H7 (cell line): ENCODE measurements at regions not wholly inside any gene's neighbourhood (a gene's known extent, or its start where the extent isn't known, plus 50 kb on each side); places are given as distances from the start of the nearest gene placed in this dataset.

Experiments
- DNase-seq: peaks from one replicate; pipeline ENCODE4 v3.0.0; 2012
- H3K27me3 ChIP-seq: 2 replicates; pipeline ENCODE4 v1.6.0; 2011; ENCODE audit warnings: mild to moderate bottlenecking, low read length; ENCODE audit not compliant: control insufficient read depth, insufficient read depth
- H3K36me3 ChIP-seq: replicated peaks from 2 replicates; pipeline ENCODE4 v1.5.1; 2011; ENCODE audit warnings: low read length; ENCODE audit not compliant: control insufficient read depth, insufficient read depth
- H3K4me3 ChIP-seq: 2 replicates; pipeline ENCODE4 v1.5.1; 2011; ENCODE audit warnings: low read depth, mild to moderate bottlenecking, control low read depth, low read length, moderate library complexity; ENCODE audit not compliant: insufficient read depth

DNA sequence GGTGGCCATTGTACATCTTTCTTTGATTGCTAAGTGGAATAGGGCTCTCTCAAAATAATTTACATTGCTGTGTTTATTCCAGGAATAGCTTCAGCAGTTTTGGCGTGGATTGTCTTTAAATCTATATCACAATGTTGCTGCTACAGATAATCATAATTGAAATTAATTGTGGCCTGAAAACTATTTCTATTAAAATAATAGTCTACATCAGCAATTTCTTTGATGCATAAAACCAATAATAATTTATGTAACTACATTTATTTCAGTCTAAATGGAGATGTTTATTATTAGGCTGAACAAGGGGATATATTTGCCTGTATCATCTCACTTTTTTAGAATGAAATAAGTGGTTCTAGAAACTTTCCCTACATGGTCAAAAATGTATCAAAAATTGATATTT, 456.0 kb upstream of the CTNND2 start:
- Histone ChIP-seq H3K36me3 (no peaks in the 10 kb centered on the region), H3K4me3 (no peak overlapping the region), H3K27me3 (no peaks in the 10 kb centered on the region)
- DNase-seq, result no peak

- H3K27me3 ChIP-seq, result no peaks in the 10 kb centered on the region
- DNase-seq, result no peak
- H3K36me3 ChIP-seq, result no peaks in the 10 kb centered on the region
- no peak overlapping the region for H3K4me3 ChIP-seq
These were observed 454.3 kb upstream of the CTNND2 start for GRCh38 chr5:12358371-12359090.

GRCh38 chr5:12357626-12358025, 453.4 kb upstream of the CTNND2 start:
- Histone ChIP-seq H3K36me3 (no peaks in the 10 kb centered on the region), H3K27me3 (no peaks in the 10 kb centered on the region), H3K4me3 (no peak overlapping the region)
- no peak for DNase-seq

DNA sequence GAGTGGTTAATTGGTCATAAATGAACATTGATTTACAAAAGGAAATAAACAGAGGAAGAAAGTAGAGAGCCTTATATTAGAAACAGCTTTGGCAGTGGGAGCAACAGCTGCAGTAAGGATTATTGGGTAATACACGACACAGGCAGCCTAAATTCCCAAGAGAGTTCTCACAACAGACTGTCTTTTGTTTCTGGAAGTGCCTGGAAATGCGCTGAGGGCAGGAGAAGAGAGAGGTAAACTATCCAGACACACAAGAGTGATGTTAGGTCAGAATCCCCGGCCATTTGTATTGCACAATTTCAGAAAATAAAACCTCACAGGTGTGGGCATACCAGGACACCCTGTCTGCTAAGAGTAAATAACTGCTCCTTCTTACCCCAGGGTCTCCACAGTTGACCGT, 450.4 kb upstream of the CTNND2 start:
- no peaks in the 10 kb centered on the region for H3K36me3 ChIP-seq
- H3K27me3 ChIP-seq, result no peaks in the 10 kb centered on the region
- DNase-seq, result no peak
- no peak overlapping the region for H3K4me3 ChIP-seq

GRCh38 chr5:12343558-12343957, 439.3 kb upstream of the CTNND2 start:
- Histone ChIP-seq H3K36me3 (no peaks in the 10 kb centered on the region), H3K4me3 (no peak overlapping the region), H3K27me3 (no peaks in the 10 kb centered on the region)
- DNase-seq, result no peak

DNA sequence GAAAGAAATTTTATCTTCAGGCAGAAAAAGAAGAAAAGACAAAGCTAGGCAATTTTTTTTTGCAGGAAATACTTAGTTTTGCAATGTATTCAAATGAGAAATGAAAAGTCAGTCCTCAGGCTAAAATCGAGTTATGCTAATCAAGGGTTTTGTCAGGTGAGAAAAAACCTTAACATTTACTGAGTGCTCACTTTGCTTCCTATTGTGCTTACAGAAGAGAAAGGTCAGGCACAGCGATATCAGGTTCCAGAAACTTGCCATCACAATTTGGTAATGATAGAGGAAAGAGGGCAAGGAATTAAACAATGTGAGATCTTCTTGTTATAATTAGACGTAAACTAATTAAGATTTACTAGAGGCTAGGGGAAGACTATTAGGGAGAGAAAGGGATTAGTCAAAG, 431.7 kb upstream of the CTNND2 start:
- Histone ChIP-seq H3K4me3 (no peak overlapping the region), H3K36me3 (no peaks in the 10 kb centered on the region), H3K27me3 (no peaks in the 10 kb centered on the region)
- DNase-seq, result no peak

- no peaks in the 10 kb centered on the region for H3K36me3 ChIP-seq
- no peak overlapping the region for H3K4me3 ChIP-seq
- DNase-seq, result no peak
- no peaks in the 10 kb centered on the region for H3K27me3 ChIP-seq
These were observed 428.2 kb upstream of the CTNND2 start for GRCh38 chr5:12332480-12332879.

DNA sequence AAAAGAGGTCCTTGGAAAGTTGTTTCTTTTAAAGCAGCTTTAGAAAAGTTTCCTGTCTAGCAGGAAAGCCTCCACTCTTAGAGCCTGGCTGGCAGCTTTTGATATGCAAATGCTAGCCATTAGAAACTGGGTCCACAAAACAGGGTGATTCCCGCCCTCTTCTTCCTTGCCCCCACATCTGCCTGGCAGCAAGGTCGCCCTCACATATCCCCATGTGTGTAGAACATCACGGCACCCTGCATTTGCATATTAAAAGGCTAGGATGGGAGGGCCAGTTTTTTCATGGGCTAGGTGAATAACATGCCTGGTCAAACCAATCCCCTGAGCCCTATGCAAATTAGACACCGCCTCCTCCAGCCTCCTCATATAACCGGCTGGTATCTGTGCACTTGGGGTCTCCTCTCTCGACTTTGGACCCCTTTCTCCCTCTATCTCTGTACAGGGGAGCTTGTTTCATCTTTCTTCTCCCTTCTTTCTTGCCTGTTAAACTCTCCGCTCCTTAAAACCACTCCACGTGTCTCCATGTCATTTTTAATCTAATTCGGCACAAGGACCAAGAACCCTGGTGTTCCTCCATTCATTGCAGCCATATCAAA, 426.8 kb upstream of the CTNND2 start:
- H3K36me3 ChIP-seq, result no peaks in the 10 kb centered on the region
- no peak for DNase-seq
- no peaks in the 10 kb centered on the region for H3K27me3 ChIP-seq
- no peak overlapping the region for H3K4me3 ChIP-seq

DNA sequence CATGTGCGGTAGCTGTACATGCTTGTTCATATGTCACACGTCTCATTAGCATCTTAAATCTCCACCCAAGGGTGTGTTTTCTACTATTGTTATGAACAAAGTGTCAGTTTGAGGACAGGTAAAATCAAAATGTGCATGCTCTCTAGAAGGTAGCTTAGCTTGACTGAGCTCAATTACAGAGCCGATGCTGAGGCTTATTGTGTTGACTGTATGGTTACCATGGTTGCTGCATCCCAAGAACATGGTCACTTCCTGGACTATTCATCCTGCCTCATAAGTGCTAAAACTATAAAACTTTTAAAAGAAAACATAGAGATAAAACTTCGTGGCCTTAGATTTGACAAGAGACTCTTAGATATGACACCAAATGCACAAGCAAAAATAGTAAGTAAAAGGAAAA, 426.1 kb upstream of the CTNND2 start:
- H3K4me3 ChIP-seq, result no peak overlapping the region
- no peaks in the 10 kb centered on the region for H3K27me3 ChIP-seq
- H3K36me3 ChIP-seq, result no peaks in the 10 kb centered on the region
- no peak for DNase-seq

DNA sequence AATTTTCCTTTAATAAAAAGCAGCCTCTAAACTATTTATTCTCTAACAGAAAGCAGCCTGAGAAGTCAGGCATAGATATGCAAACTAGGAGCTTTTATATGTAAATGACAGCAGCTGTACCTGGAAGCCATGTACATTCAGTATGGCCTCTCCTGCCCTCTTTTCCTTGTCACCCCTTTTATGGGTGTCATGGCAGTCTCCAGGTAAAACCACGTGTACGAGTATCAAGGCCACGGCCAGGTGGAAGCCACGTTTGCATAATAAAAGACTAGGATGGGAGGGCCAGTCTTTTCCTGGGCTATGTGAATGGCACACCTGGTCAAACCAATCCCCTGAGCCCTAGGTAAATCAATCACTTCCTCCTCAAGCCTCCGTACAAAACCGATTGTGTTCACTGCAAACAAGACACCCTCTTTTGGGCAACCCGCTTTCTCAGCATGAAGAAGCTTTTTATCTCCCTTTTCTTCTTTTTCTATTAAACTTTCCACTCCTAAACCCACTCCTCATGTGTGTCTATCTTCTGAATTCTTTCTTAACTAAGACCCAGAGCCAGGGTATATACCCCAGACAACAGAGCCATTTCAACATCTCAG, 419.5 kb upstream of the CTNND2 start:
- Histone ChIP-seq H3K27me3 (no peaks in the 10 kb centered on the region), H3K4me3 (no peak overlapping the region), H3K36me3 (no peaks in the 10 kb centered on the region)
- peak; percentile 17 for DNase-seq

GRCh38 chr5:12322042-12322441, 417.8 kb upstream of the CTNND2 start:
- H3K27me3 ChIP-seq, result no peaks in the 10 kb centered on the region
- no peak for DNase-seq
- no peaks in the 10 kb centered on the region for H3K36me3 ChIP-seq
- H3K4me3 ChIP-seq, result no peak overlapping the region

DNA sequence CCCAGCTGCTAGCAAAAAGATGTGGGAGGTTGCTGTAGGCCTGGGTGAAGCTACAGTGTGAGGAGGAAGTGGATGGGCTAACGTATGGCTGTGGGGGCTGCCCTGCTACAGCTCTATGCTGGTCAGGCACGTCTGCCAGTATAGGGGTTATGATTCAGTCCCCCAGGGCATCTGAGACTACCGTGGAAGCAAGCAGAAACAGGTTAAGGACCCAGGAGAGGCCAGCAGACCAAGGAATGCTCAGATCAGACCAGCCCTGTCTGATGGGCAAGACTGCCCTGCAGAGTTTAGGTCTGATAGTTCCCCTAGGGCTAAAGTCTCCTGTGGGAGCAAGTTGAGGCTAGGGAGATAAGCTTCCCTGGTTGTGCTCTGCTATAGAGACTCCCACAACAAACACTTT, 416.1 kb upstream of the CTNND2 start:
- H3K36me3 ChIP-seq, result no peaks in the 10 kb centered on the region
- no peak overlapping the region for H3K4me3 ChIP-seq
- H3K27me3 ChIP-seq, result no peaks in the 10 kb centered on the region
- no peak for DNase-seq

DNA sequence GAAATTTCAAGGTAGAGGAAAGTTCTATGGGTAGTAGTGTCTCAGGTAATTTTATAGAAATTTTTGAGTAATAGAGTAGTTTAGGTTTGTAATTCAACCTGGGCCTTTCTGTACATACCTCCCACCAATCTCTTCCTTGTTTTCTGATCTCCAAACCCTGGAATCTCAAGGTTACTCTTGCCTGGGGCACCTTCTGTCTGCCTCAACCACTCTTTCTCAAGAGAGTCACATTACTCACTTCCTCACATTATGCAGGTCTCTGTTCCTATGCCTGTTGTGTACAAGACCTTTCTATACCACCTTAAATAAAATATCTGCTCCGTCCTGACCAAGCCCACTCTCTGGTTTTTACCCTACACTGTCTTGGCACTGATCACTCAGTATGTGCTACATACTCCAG, 412.6 kb upstream of the CTNND2 start:
- H3K27me3 ChIP-seq, result no peaks in the 10 kb centered on the region
- H3K4me3 ChIP-seq, result no peak overlapping the region
- H3K36me3 ChIP-seq, result no peaks in the 10 kb centered on the region
- no peak for DNase-seq

- no peak overlapping the region for H3K4me3 ChIP-seq
- H3K27me3 ChIP-seq, result no peaks in the 10 kb centered on the region
- no peak for DNase-seq
- no peaks in the 10 kb centered on the region for H3K36me3 ChIP-seq
These were observed 411.2 kb upstream of the CTNND2 start for GRCh38 chr5:12315461-12315860.

GRCh38 chr5:12313602-12314001, 409.4 kb upstream of the CTNND2 start:
- DNase-seq, result no peak

More at GRCh38 chr5:12313602-12314001, 409.4 kb upstream of the CTNND2 start:
- Histone ChIP-seq H3K36me3 (no peaks in the 10 kb centered on the region), H3K27me3 (no peaks in the 10 kb centered on the region), H3K4me3 (no peak overlapping the region)
